Neuron (in vitro differentiated cells): ENCODE measurements at regions not wholly inside any gene's neighbourhood (a gene's known extent, or its start where the extent isn't known, plus 50 kb on each side); places are given as distances from the start of the nearest gene placed in this dataset.

Experiments used
- H2AFZ ChIP-seq: one replicate; pipeline ENCODE4 v1.6.1; 2013; ENCODE audit warnings: low read depth, mild to moderate bottlenecking, inconsistent platforms, low read length, moderate library complexity
- H3K27me3 ChIP-seq: one replicate; pipeline ENCODE4 v1.6.1; 2013; ENCODE audit warnings: low read length; ENCODE audit not compliant: insufficient read depth
- H3K36me3 ChIP-seq: one replicate; pipeline ENCODE4 v1.6.1; 2013; ENCODE audit warnings: low read length; ENCODE audit not compliant: insufficient read depth
- H3K4me1 ChIP-seq: one replicate; pipeline ENCODE4 v1.6.1; 2013; ENCODE audit warnings: low read length; ENCODE audit not compliant: insufficient read depth
- H3K4me3 ChIP-seq: 2 replicates; pipeline ENCODE4 v1.5.1; 2013; ENCODE audit warnings: mild to moderate bottlenecking, low read length, moderate library complexity
- H3K9me3 ChIP-seq: one replicate; pipeline ENCODE4 v1.6.1; 2013; ENCODE audit warnings: low read length

DNA sequence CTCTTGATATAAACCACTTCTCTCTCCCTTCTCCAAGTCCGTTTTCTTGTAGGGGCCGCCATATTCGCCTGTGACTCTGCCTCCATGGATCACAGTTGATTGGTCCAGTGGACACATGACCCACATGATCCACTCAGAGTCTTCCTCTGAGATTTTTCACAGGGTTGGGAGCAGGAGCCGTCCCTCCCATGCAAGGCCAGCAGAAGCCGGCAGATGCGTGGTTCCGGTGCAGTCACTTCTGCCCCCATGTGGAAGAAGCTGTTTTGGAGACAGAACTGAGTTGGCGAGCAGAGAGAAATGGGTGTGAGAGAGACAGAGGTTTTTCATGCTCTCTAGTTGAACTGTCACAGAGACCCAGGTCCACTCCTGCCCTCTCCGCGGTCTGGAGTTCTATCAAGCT is 83.3 kb downstream of the C16orf95 start:
- H3K27me3 ChIP-seq, result no peaks in the 10 kb centered on the region
- H3K4me3 ChIP-seq, result no peak overlapping the region
- no peaks in the 10 kb centered on the region for H3K4me1 ChIP-seq
- H3K9me3 ChIP-seq, result peaks cover 3% of the 10 kb centered on the region
- H2AFZ ChIP-seq, result no peak overlapping the region
- no peaks in the 10 kb centered on the region for H3K36me3 ChIP-seq

DNA sequence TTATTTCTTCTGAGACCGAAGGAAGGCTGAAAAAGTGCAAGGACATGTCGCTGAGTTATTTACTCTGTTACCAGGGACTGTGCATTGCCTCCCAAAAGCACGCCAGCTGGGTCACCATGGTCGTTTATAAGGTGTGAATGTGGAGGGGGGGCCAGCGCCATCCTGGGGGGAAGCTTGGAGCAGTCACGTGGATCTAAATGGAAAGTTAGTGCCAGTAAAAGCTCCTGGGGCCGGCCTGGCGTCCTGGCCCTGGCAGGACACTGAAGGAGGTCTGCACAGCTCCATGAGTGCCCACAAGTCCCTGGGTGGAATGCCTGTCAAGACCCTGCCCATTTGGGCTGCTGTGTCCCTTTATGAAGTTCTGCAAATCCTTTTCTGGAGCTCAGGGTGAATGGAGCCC is 82.6 kb downstream of the C16orf95 start:
- Histone ChIP-seq H3K27me3 (no peaks in the 10 kb centered on the region), H3K4me3 (no peak overlapping the region), H3K9me3 (peaks cover 3% of the 10 kb centered on the region), H3K36me3 (no peaks in the 10 kb centered on the region), H2AFZ (no peak overlapping the region), H3K4me1 (no peaks in the 10 kb centered on the region)

GRCh38 chr16:87235810-87236515 is 81.2 kb downstream of the C16orf95 start:
- no peaks in the 10 kb centered on the region for H3K36me3 ChIP-seq
- H3K27me3 ChIP-seq, result no peaks in the 10 kb centered on the region
- H3K4me3 ChIP-seq, result no peak overlapping the region
- H3K9me3 ChIP-seq, result peaks cover 3% of the 10 kb centered on the region
- H2AFZ ChIP-seq, result no peak overlapping the region
- H3K4me1 ChIP-seq, result no peaks in the 10 kb centered on the region

- Histone ChIP-seq H3K4me3 (no peak overlapping the region), H3K36me3 (no peaks in the 10 kb centered on the region), H3K9me3 (peaks cover 3% of the 10 kb centered on the region)
Measured at GRCh38 chr16:87236516-87237115, 80.6 kb downstream of the C16orf95 start.

DNA sequence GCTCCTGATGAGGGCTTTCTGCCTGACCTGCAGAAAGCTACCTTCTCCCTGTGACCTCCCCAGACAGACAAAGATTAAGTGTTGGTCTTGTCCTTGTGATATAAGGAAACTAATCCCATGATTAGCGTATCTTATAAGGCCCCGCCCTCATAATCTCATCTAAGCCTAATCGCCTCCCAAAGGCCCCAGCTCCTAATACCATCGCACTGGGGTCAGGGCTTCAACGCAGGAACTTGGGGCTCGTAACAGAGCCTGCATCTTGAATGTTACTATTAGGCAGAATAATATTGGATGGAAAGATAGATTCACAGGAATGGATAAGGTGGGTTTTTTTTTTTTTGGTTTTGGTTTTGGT is 78.9 kb downstream of the C16orf95 start:
- Histone ChIP-seq H2AFZ (no peak overlapping the region), H3K9me3 (no peaks in the 10 kb centered on the region), H3K36me3 (no peaks in the 10 kb centered on the region), H3K4me1 (peaks cover 15% of the 10 kb centered on the region), H3K27me3 (no peaks in the 10 kb centered on the region), H3K4me3 (no peak overlapping the region)

More at GRCh38 chr16:87236516-87237115, 80.6 kb downstream of the C16orf95 start:
- Histone ChIP-seq H3K4me1 (no peaks in the 10 kb centered on the region), H2AFZ (no peak overlapping the region), H3K27me3 (no peaks in the 10 kb centered on the region)

DNA sequence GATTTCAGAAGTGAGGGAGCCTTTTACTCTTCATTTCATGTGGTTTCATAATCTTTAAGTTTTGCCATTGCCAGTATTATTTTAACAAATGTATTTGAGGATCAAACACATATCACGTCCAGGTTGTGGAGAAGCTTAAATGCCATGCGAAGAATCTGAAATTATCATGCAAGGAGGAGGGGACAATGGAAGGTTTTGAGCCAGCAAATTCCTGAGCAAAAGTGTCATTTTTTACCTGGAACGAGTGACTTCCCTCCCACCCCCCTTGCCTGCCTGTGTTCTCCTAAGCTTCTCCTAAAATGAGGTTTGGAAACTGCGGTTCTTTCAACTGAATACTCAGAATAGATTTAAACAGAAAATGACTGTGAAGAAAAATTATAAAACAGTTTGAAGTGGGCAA is 77.6 kb downstream of the C16orf95 start:
- Histone ChIP-seq H3K4me3 (no peak overlapping the region), H2AFZ (no peak overlapping the region), H3K27me3 (no peaks in the 10 kb centered on the region), H3K4me1 (peaks cover 20% of the 10 kb centered on the region), H3K36me3 (no peaks in the 10 kb centered on the region), H3K9me3 (no peaks in the 10 kb centered on the region)

- Histone ChIP-seq H3K9me3 (no peaks in the 10 kb centered on the region), H3K36me3 (no peaks in the 10 kb centered on the region), H2AFZ (no peak overlapping the region), H3K27me3 (no peaks in the 10 kb centered on the region), H3K4me1 (peaks cover 20% of the 10 kb centered on the region), H3K4me3 (no peak overlapping the region)
Measured at GRCh38 chr16:87240211-87241136, 76.7 kb downstream of the C16orf95 start.

GRCh38 chr16:87241137-87241771 is 75.9 kb downstream of the C16orf95 start:
- H3K9me3 ChIP-seq, result no peaks in the 10 kb centered on the region
- no peaks in the 10 kb centered on the region for H3K27me3 ChIP-seq
- H3K4me3 ChIP-seq, result no peak overlapping the region
- H3K36me3 ChIP-seq, result no peaks in the 10 kb centered on the region
- peaks cover 20% of the 10 kb centered on the region for H3K4me1 ChIP-seq
- no peak overlapping the region for H2AFZ ChIP-seq

DNA sequence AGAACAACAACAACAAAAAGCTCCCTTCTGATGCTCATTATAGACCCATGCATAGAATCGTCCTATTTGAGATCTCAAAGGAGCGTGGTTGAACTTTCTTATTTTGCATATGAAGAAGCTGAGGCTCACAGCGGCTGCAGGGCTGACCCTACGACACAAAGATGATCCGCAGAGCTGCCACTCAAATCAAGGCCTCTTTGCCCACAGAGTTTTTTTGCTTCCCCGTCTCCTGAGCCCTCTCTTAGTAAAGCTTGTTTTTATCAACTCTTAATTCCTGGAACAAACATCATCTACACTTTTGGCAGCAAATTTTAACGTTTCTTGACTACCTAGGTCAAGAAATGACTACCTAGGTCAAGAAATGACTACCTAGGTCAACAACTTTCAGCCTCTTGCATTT is 73.7 kb downstream of the C16orf95 start:
- peak overlapping the region; percentile 16 for H3K4me3 ChIP-seq
- no peaks in the 10 kb centered on the region for H3K9me3 ChIP-seq
- peaks cover 20% of the 10 kb centered on the region for H3K4me1 ChIP-seq
- H3K27me3 ChIP-seq, result no peaks in the 10 kb centered on the region
- no peak overlapping the region for H2AFZ ChIP-seq
- no peaks in the 10 kb centered on the region for H3K36me3 ChIP-seq

- Histone ChIP-seq H3K9me3 (no peaks in the 10 kb centered on the region), H3K27me3 (no peaks in the 10 kb centered on the region), H3K4me3 (no peak overlapping the region), H3K4me1 (peaks cover 20% of the 10 kb centered on the region), H3K36me3 (no peaks in the 10 kb centered on the region), H2AFZ (no peak overlapping the region)
Measured at GRCh38 chr16:87244636-87245197, 72.5 kb downstream of the C16orf95 start.

GRCh38 chr16:87245511-87245910 is 71.7 kb downstream of the C16orf95 start:
- H3K36me3 ChIP-seq, result no peaks in the 10 kb centered on the region

GRCh38 chr16:87246269-87247065 is 70.7 kb downstream of the C16orf95 start:
- Histone ChIP-seq H3K4me1 (peaks cover 20% of the 10 kb centered on the region), H3K27me3 (no peaks in the 10 kb centered on the region), H3K36me3 (no peaks in the 10 kb centered on the region), H3K4me3 (no peak overlapping the region), H3K9me3 (no peaks in the 10 kb centered on the region), H2AFZ (no peak overlapping the region)

More at GRCh38 chr16:87245511-87245910, 71.7 kb downstream of the C16orf95 start:
- Histone ChIP-seq H3K4me1 (peaks cover 20% of the 10 kb centered on the region), H3K27me3 (no peaks in the 10 kb centered on the region), H3K4me3 (no peak overlapping the region), H2AFZ (no peak overlapping the region), H3K9me3 (no peaks in the 10 kb centered on the region)
